NOMO-1 treated with DMSO at 0.1 percent for 48 hours (cell line): ENCODE measurements at regions not wholly inside any gene's neighbourhood (a gene's known extent, or its start where the extent isn't known, plus 50 kb on each side); places are given as distances from the start of the nearest gene placed in this dataset.
A peak's percentile ranks its signal among the peaks of the same experiment; 100 is the strongest.

Source experiments
- DNase-seq: peaks from one replicate; lab custom pipeline; 2025; ENCODE audit not compliant: unreplicated experiment; lab: John Stamatoyannopoulos, UW

DNA sequence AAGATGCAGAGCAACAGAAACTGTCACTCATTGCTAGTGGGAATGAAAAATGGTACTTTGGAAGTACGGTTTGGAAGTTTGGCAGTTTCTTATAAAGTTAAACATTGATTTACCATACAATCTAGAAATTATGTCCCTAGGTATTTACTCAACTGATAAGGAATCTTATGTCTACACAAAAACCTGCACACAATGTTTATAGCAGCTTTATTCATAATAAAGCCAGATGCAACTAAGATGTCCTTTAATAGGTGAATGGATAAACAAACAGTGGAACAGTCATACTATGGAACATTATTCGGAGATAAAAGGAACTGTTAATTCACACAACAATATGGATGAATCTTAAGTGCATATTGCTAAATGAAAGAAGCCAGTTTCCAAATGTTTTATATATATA, 96.2 kb upstream of the SIRPA start:
- no peak for DNase-seq

- DNase-seq, result no peak
Observed at GRCh38 chr20:1793821-1794220, 101.4 kb upstream of the SIRPA start.

- DNase-seq, result no peak
Observed at GRCh38 chr20:1792274-1792673, 102.9 kb upstream of the SIRPA start.

DNA sequence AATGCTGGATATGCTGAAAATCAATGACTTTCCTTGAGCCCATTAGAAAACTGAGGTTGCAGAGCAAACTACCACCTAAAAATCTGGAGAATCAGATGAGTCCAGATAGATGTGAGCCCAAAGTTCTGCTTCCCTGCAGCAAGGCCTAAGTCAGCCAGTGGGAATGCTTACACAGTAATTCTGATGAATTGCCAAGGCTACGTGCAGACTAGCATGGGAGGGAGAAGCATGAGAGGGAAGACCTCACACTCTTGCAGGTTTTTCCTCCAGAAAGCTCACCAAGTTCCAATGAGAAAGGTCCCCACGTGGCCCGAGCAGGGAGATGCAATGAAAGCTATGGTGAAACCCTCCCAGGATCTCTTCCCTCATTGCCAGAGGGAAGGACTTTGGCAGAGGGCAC, 104.8 kb upstream of the SIRPA start:
- DNase-seq, result no peak

GRCh38 chr20:1788044-1788443, 107.2 kb upstream of the SIRPA start:
- peak; percentile 83 for DNase-seq

DNA sequence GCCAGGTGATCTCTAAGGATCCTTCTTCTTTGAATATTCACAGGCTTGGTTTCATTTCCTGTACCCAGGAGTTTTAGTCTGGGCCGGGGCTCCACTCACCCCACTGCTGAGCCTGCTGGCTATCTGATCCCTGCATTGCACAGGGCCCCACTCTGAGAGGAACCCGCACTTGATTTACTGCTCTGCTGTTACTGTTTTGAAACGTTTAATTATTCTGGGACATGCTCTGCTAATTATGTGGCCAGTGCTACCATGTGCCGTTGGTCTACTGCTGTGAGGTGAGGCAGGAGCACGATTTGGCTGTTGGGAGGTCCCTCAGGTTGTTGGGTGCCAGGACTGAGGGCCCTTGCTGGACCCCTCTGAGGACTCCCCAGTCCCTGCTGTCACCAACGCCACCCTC, 108.7 kb upstream of the SIRPA start:
- peak; percentile 97 for DNase-seq

DNA sequence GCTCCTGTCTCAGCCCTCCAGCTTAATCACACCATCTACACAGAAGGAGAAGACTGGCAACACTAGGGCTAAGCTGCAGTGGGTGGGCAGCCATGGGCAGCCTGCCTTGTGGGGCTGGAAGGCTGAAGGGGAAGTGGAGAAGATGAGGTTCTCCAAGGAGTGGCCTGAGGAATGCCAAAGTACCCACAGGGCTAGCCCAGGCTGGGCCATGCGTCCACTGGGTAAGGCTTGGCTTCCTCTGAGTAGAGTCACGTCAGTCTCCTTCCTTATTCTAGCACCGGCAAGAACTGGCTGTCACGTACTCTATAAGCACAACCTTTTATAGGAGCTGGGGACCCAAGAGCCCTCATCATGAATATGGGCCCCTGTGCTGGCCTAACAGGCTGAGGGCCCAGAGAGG, 110.6 kb upstream of the SIRPA start:
- DNase-seq, result peak; percentile 55

- peak; percentile 45 for DNase-seq
Observed at GRCh38 chr20:1783245-1783644, 112.0 kb upstream of the SIRPA start.

GRCh38 chr20:1782181-1782580, 113.0 kb upstream of the SIRPA start:
- DNase-seq, result no peak

DNA sequence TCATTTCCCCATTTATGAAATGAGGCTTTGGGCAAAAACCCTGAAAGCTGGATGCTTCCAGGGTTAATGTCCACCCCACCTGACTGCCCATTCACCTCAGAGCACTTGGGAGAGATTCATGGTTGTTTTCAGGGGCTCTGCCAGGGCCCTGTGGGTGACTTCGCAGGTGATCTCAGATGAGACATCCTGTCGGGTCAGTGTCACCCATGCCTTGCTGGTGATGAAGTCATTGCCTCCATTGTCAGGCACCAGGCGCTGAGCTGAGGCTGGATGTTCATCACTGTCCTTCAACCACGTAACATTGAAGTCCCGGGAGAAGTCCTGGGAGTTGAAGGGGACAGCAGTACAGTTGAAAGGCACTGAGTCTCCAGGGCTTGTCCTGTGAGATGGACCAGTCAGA, 115.6 kb upstream of the SIRPA start:
- DNase-seq, result no peak

DNA sequence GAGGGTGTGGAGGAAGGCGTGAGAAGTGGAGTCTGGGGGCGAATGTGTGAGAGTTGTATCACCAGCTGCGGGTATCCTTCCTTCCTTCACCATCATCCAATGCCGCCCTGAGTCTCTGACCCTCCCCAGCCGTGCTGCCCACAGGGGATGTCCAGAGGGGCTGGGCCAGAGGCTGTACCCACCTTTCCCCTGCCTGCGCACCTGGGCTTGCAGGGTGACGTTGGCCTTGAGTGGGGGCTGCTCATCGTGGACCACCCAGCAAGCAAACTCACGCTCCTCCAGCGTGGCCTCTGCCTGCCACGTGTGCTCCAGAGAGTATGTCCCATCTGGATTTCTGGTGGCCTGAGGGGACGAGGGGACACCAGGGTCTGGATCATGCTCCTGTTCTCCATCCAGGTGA, 116.9 kb upstream of the SIRPA start:
- DNase-seq, result no peak

GRCh38 chr20:1777476-1777820, 117.8 kb upstream of the SIRPA start:
- DNase-seq, result no peak

- peak; percentile 67 for DNase-seq
Observed at GRCh38 chr20:1776681-1777475, 118.3 kb upstream of the SIRPA start.

DNA sequence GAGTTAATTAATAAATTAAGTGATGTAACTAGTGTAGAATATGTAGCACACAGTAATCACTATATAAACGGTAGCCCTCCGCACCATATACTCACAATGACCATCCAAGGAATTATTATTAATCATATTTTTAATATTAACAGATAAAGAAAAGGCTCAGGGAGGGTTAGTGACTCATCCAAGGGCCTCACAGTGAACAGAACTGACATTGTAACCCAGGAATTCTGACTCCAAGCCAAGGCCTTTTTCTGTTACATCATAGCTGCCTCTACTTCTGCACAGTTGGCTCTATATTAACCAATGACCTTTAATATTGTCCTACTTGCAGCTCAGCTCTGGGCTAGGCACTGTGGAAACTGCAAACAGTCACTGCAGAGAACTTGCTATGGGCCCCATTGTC, 117.5 kb upstream of the SIRPG start:
- DNase-seq, result no peak

DNA sequence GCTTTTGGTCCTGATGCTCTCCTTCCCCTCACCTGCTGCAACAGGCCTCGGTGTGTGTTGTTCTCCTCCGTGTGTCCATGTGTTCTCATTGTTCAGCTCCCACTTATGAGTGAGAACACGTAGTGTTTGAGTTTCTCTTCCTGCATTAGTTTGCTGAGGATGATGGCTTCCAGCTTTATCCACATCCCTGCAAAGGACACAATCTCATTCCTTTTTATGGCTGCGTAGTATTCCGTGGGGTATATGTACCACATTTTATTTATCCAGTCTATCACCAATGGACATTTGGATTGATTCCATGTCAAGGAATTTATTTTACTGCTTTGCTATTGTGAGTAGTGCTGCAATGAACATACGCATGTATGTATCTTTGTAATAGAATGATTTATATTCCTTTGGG, 116.9 kb upstream of the SIRPG start:
- no peak for DNase-seq

GRCh38 chr20:1773816-1774215, 116.2 kb upstream of the SIRPG start:
- DNase-seq, result no peak

GRCh38 chr20:1769491-1769890, 111.9 kb upstream of the SIRPG start:
- DNase-seq, result no peak

DNA sequence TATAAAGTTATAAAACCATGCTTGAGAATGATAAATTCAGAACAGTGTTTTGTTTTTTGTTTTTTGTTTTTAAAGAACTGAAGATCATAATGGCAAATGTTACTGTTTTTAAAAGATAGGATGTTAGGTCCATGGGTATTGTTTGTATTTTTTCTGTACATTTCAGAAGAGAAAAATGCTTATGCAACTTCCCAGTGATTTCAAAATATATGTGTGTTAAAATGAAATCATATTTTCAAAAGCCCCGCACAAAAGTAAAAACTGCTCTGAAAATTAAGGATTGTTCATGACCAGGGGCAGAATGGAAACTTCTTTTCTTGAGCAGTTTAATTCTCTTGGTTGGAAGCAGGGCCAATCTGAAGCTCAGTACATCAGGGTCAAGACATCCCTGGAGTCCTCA, 109.2 kb upstream of the SIRPG start:
- DNase-seq, result no peak

GRCh38 chr20:1764136-1765033, 106.8 kb upstream of the SIRPG start:
- DNase-seq, result peak; percentile 79

GRCh38 chr20:1761598-1761997, 104.0 kb upstream of the SIRPG start:
- DNase-seq, result no peak

DNA sequence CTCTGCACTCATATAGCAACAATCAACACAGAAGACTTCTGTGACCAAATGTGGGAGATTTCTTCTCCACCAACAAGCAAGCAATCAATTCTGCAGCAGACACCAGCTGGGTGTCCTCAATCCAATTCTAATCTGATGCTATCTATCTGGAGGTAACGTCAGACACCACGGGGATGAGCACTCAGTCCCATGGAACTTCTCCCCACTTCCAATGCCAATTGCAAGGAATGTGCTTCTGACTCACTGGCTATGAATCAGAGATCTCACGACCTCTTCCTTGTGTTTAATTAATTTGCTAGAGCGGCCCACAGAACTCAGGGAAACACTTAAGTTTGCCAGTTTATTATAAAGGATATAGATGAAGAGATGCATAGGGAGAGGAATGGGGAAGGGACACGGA, 103.5 kb upstream of the SIRPG start:
- no peak for DNase-seq

DNA sequence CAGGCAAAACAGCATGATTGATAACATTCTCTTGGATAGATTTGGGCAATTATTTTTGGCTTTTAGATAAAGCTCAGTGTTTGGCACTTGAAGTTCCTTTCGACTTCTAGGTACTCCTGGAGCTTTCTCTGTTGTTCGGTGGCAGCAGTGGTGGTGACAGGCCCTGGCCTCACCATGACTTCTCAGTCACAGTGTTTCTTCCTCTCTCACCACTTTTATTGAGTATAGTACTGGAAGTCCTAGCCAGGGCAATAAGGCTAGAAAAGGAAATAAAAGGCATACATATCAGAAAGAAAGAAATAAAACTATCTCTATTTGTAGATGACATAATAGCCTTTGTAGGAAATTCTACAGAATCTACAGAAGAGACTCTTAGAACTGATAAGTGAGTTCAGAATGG, 101.2 kb upstream of the SIRPG start:
- no peak for DNase-seq
